Activated B cell treated with CpG ODN at 0.5 μM for 24 hours (primary cell): ENCODE measurements at regions not wholly inside any gene's neighbourhood (a gene's known extent, or its start where the extent isn't known, plus 50 kb on each side); places are given as distances from the start of the nearest gene placed in this dataset.
"Not testable (repeated sequence)": the region's sequence is repeated elsewhere in the genome, so short reads cannot be mapped to it uniquely, and the experiment has no call there.

Experiments
- ATAC-seq: fragments of 200-7000 bp; cut with Tn5 transposase; one replicate; pipeline ENCODE4 v1.10.0; 2021; ENCODE audit warnings: low read depth, mild to moderate bottlenecking, moderate library complexity
- CTCF ChIA-PET: fragments of 350-600 bp; sonication (Branson Sonifier 250); formaldehyde crosslinking; loops from one replicate; lab custom pipeline; 2021; ENCODE audit warnings: antibody characterized with exemption; lab: Charles Lee
- POLR2A ChIA-PET: fragments of 350-600 bp; sonication (Branson Sonifier 250); formaldehyde crosslinking; loops from one replicate; lab custom pipeline; 2021; ENCODE audit warnings: antibody characterized with exemption; lab: Charles Lee
- DNase-seq: peaks from one replicate; pipeline ENCODE4 v3.0.0; 2022
- H3K27ac Mint-ChIP-seq: one replicate; pipeline ENCODE4 v1.8.0; 2020; ENCODE audit warnings: mixed read lengths
- H3K27me3 Mint-ChIP-seq: one replicate; pipeline ENCODE4 v1.8.0; 2021; ENCODE audit warnings: mixed read lengths
- H3K36me3 Mint-ChIP-seq: one replicate; pipeline ENCODE4 v1.8.0; 2021; ENCODE audit warnings: low read depth, mixed read lengths
- H3K4me1 Mint-ChIP-seq: one replicate; pipeline ENCODE4 v1.8.0; 2021; ENCODE audit warnings: mixed read lengths
- H3K4me3 Mint-ChIP-seq: one replicate; pipeline ENCODE4 v1.8.0; 2020; ENCODE audit warnings: mild to moderate bottlenecking, mixed read lengths
- H3K9me3 Mint-ChIP-seq: one replicate; pipeline ENCODE4 v1.8.0; 2020; ENCODE audit warnings: mixed read lengths
- CTCF ChIP-seq: fragments of 200-600 bp; IDR thresholded peaks from one replicate; pipeline ENCODE4 v1.8.0; 2022; ENCODE audit warnings: antibody characterized with exemption, mild to moderate bottlenecking
- intact Hi-C: fragments of 100-400 bp; cut with micrococcal nuclease; formaldehyde crosslinking; loops from one replicate; pipeline ENCODE4 v1.15.1; 2024

DNA sequence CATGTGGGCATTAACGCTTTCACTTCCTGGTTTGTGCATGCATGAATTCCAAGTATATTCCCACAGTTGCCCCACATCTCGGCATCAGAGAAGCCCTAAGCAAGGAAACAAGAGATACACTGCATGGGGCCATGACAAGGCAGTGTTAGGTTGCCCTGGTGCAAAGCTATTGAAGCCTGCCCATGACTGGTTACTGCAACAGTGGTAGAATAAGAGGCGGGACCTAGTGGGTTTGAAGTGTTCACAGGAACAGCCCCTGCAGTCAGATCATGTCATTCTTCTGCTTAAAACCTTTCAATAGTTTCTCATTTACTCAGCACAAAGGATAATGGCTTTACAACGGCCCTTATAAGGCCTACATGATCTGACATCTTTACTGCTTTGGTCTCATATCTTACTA lies 80.9 kb upstream of the TOPAZ1 start:
- ChIA-PET POLR2A (no interaction called here), CTCF (no interaction called here)
- no peak for DNase-seq
- no peak for TF ChIP-seq CTCF
- ATAC-seq, result no peak
- no peak overlapping the region for H3K4me3 Mint-ChIP-seq
- no peaks in the 10 kb centered on the region for H3K4me1 Mint-ChIP-seq
- intact Hi-C loops, result no loop called here
- H3K27ac Mint-ChIP-seq, result no peak overlapping the region
- H3K36me3 Mint-ChIP-seq, result no peaks in the 10 kb centered on the region
- H3K9me3 Mint-ChIP-seq, result no peaks in the 10 kb centered on the region
- peaks cover 12% of the 10 kb centered on the region for H3K27me3 Mint-ChIP-seq

GRCh38 chr3:44171891-44172290 lies 69.8 kb upstream of the TOPAZ1 start:
- H3K9me3 Mint-ChIP-seq, result peaks cover 2% of the 10 kb centered on the region
- ATAC-seq (no peak), DNase-seq (no peak)
- H3K27ac Mint-ChIP-seq, result no peak overlapping the region
- intact Hi-C loops, result no loop called here
- H3K27me3 Mint-ChIP-seq, result peaks cover 16% of the 10 kb centered on the region
- ChIA-PET POLR2A (no interaction called here), CTCF (no interaction called here)
- no peaks in the 10 kb centered on the region for H3K36me3 Mint-ChIP-seq
- TF ChIP-seq CTCF, result no peak
- H3K4me3 Mint-ChIP-seq, result no peak overlapping the region
- no peaks in the 10 kb centered on the region for H3K4me1 Mint-ChIP-seq

- H3K4me3 Mint-ChIP-seq, H3K27ac Mint-ChIP-seq, H3K36me3 Mint-ChIP-seq, DNase-seq, CTCF ChIA-PET, H3K4me1 Mint-ChIP-seq, ATAC-seq, H3K9me3 Mint-ChIP-seq, intact Hi-C loops, POLR2A ChIA-PET: not testable (repeated sequence)
- H3K27me3 Mint-ChIP-seq, result peaks cover 18% of the 10 kb centered on the region
These were observed 69.0 kb upstream of the TOPAZ1 start for GRCh38 chr3:44172701-44173100.

DNA sequence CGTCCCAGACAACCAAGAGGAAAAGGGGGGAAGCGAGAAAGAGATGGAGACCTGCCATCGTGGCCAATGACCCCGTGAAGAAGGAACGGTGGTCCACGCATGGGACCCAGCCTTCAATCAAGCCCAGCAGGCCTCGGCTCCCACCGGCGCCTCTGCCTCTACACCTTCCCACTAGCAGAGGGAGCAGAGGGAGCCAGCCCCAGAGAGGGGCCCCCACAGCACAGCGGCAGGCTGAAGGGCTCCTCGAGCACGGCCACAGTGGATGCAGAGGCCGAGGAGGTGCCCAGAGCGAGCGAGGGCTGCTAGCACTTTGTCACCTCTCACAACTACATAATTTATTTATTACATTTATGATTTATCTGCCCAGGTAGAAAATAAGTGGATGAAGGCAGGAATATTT lies 68.4 kb upstream of the TOPAZ1 start:
- ChIA-PET CTCF (no interaction called here), POLR2A (no interaction called here)
- Mint-ChIP-seq H3K4me3 (no peak overlapping the region), H3K27ac (no peak overlapping the region), H3K4me1 (no peaks in the 10 kb centered on the region), H3K9me3 (peaks cover 2% of the 10 kb centered on the region), H3K27me3 (peaks cover 22% of the 10 kb centered on the region), H3K36me3 (no peaks in the 10 kb centered on the region)
- intact Hi-C loops, result no loop called here
- TF ChIP-seq CTCF, result no peak
- ATAC-seq (no peak), DNase-seq (no peak)

- H3K9me3 Mint-ChIP-seq, result peaks cover 2% of the 10 kb centered on the region
- no peak for ATAC-seq
- H3K27me3 Mint-ChIP-seq, result peaks cover 22% of the 10 kb centered on the region
- H3K4me1 Mint-ChIP-seq, result no peaks in the 10 kb centered on the region
- CTCF ChIA-PET, result no interaction called here
- TF ChIP-seq CTCF, result no peak
- DNase-seq, result no peak
- no peak overlapping the region for H3K4me3 Mint-ChIP-seq
- POLR2A ChIA-PET, result no interaction called here
- intact Hi-C loops, result no loop called here
- H3K27ac Mint-ChIP-seq, result no peak overlapping the region
- H3K36me3 Mint-ChIP-seq, result no peaks in the 10 kb centered on the region
These were observed 66.6 kb upstream of the TOPAZ1 start for GRCh38 chr3:44175070-44175469.

GRCh38 chr3:44179246-44179645 lies 62.4 kb upstream of the TOPAZ1 start:
- no peak for ATAC-seq
- H3K27ac Mint-ChIP-seq, result no peak overlapping the region
- H3K4me3 Mint-ChIP-seq, result no peak overlapping the region
- intact Hi-C loops, result no loop called here
- POLR2A ChIA-PET, result no interaction called here
- CTCF ChIA-PET, result interaction anchor here (0.7 kb wide), 1 partner anchor 20 kb away, joined by 3 read pairs; no protein-coding TSS in a partner anchor
- TF ChIP-seq CTCF, result no peak
- no peaks in the 10 kb centered on the region for H3K36me3 Mint-ChIP-seq
- H3K4me1 Mint-ChIP-seq, result peaks cover 4% of the 10 kb centered on the region
- no peak for DNase-seq
- no peaks in the 10 kb centered on the region for H3K9me3 Mint-ChIP-seq
- peaks cover 19% of the 10 kb centered on the region for H3K27me3 Mint-ChIP-seq
